Skeletal muscle satellite cell (primary cell): ENCODE measurements at regions not wholly inside any gene's neighbourhood (a gene's known extent, or its start where the extent isn't known, plus 50 kb on each side); places are given as distances from the start of the nearest gene placed in this dataset.
"Not testable (repeated sequence)": the region's sequence is repeated elsewhere in the genome, so short reads cannot be mapped to it uniquely, and the experiment has no call there.

Experiments
- H3K27me3 ChIP-seq: 2 replicates; pipeline ENCODE4 v1.7.0; 2013; ENCODE audit warnings: low read length; ENCODE audit not compliant: control insufficient read depth, insufficient read depth
- H3K36me3 ChIP-seq: 2 replicates; pipeline ENCODE4 v1.7.0; 2013; ENCODE audit warnings: mild to moderate bottlenecking, control low read depth, low read length; ENCODE audit not compliant: insufficient read depth
- H3K4me1 ChIP-seq: 2 replicates; pipeline ENCODE4 v1.7.0; 2013; ENCODE audit warnings: low read length; ENCODE audit not compliant: control insufficient read depth, insufficient read depth
- H3K4me2 ChIP-seq: 2 replicates; pipeline ENCODE4 v1.7.0; 2013; ENCODE audit warnings: mild to moderate bottlenecking, low read length
- H3K4me3 ChIP-seq: 2 replicates; pipeline ENCODE4 v1.7.0; 2013; ENCODE audit warnings: low read length
- H3K9ac ChIP-seq: 2 replicates; pipeline ENCODE4 v1.7.0; 2013; ENCODE audit warnings: mild to moderate bottlenecking, low read depth, low read length, moderate library complexity
- H3K9me3 ChIP-seq: replicated peaks from 2 replicates; pipeline ENCODE4 v1.7.0; 2013; ENCODE audit warnings: mild to moderate bottlenecking, control low read depth, low read length

DNA sequence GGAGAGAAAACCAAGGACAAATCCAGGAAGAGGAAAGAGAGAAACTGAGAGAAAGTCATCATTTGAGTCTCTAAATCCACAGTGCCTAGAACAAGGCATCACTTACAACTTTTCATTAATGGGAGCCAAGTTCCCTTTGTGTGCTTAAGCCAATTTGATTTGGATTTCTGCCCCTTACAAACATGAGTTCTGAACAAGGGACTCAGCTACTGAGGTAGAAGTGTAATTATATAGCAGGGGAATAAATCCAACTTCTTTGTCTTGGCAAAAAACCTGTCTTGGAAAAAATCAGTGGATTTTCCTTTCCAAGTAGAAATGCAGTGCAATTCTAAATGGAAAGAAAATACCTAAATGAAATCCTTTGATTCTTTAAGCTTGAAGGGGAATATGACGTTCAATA, 307.2 kb upstream of the CNTN3 start:
- H3K4me3 ChIP-seq = no peak overlapping the region
- H3K4me1 ChIP-seq = no peaks in the 10 kb centered on the region
- H3K27me3 ChIP-seq = no peaks in the 10 kb centered on the region
- H3K9me3 ChIP-seq = no peaks in the 10 kb centered on the region
- no peak overlapping the region for H3K4me2 ChIP-seq
- no peaks in the 10 kb centered on the region for H3K36me3 ChIP-seq
- no peak overlapping the region for H3K9ac ChIP-seq

DNA sequence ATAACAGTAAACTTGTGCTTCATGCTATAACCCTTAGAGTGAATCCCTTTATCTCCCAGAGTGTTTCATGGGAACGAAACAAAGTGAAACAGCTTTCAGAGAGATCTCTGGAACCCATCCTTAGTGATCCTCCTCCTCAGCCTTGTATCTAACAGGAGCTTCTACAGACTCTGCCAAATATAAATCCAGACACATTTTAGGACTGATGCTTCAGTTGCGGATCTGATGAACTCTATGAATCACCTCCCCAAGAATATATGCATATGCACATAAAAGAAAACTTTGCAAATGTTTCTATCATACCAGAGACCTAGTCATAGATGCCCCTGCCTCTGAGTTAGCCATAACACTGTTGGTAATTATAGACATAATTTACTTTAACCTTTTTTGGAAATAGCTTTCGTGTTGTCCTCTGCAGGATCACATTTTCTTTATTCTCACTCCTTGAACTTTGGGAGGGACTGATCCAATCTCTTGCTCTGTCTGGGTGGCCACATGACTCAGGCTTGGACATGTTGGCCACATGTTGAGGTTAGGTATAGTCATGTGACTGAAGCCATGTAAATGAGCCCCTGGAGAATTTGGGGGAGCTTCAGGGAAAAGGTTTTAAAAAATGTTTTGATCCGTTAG, 306.4 kb upstream of the CNTN3 start:
- no peaks in the 10 kb centered on the region for H3K36me3 ChIP-seq
- no peak overlapping the region for H3K9ac ChIP-seq
- no peak overlapping the region for H3K4me2 ChIP-seq
- H3K4me1 ChIP-seq = no peaks in the 10 kb centered on the region
- H3K27me3 ChIP-seq = no peaks in the 10 kb centered on the region
- no peaks in the 10 kb centered on the region for H3K9me3 ChIP-seq
- no peak overlapping the region for H3K4me3 ChIP-seq

DNA sequence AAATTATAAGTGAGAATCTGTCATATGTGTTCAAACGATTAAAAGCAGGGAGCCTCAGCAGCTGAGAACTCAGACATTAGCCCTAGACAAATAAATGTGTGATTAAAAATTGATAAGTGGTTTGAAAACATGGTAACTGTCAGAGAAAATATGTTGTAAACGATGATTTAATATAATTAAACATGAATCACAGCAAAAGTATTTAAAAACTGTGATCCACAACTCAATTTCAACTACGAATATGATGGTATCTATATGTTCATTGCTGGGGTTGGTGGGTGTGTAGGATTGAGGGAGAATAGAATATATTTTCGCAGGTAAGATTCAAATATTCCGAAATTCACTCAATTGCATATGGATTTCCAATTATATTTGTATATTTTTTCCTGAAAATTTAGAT, 302.2 kb upstream of the CNTN3 start:
- Histone ChIP-seq H3K27me3 (no peaks in the 10 kb centered on the region), H3K4me1 (no peaks in the 10 kb centered on the region), H3K9ac (no peak overlapping the region), H3K4me3 (no peak overlapping the region), H3K9me3 (no peaks in the 10 kb centered on the region), H3K36me3 (no peaks in the 10 kb centered on the region), H3K4me2 (no peak overlapping the region)

DNA sequence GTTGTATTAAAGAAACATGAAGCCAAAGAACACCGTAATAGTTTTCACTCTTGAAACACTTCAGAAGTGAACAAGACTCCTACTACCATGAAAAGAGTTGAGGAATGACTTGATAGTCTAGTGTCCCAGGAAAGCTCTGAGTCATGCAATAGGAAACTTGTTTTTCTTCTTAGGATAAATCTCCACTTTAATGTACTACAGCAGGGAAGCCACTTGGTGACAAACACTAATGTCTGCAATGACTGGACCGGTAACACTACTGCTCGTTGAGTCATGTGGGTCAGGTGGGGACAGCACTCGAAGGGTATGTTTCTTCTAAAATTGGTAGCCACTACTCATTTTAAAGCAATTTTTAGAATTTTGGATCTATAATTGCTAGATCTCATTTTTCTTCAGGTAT, 291.7 kb upstream of the CNTN3 start:
- Histone ChIP-seq H3K27me3 (no peaks in the 10 kb centered on the region), H3K9ac (no peak overlapping the region), H3K4me3 (no peak overlapping the region), H3K36me3 (no peaks in the 10 kb centered on the region), H3K4me2 (no peak overlapping the region), H3K4me1 (no peaks in the 10 kb centered on the region), H3K9me3 (no peaks in the 10 kb centered on the region)

- Histone ChIP-seq H3K4me1 (no peaks in the 10 kb centered on the region), H3K4me2 (no peak overlapping the region), H3K4me3 (no peak overlapping the region), H3K9ac (no peak overlapping the region), H3K9me3 (no peaks in the 10 kb centered on the region), H3K27me3 (no peaks in the 10 kb centered on the region), H3K36me3 (no peaks in the 10 kb centered on the region)
Measured at GRCh38 chr3:74905478-74905877, 291.0 kb upstream of the CNTN3 start.

DNA sequence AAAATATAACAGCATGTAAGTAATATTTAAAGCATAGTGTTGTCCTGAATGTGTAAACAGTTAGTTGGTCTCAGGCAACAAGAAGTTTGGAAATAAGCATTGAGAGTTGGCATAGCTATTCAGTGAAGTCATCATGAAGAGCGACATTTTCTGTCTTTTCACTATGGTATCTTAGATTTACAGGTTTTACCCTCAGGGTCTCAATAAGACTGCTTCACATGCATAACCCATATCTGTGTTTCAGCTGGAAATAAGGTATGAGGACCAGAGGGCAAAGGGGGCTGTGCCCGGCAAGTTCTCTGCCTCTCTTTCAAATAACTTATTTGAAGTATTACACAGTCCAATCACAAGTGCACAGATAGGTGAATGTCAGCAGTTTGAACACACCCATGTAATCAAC, 290.2 kb upstream of the CNTN3 start:
- no peak overlapping the region for H3K9ac ChIP-seq
- H3K4me2 ChIP-seq = no peak overlapping the region
- no peak overlapping the region for H3K4me3 ChIP-seq
- no peaks in the 10 kb centered on the region for H3K9me3 ChIP-seq
- H3K36me3 ChIP-seq = no peaks in the 10 kb centered on the region
- H3K27me3 ChIP-seq = no peaks in the 10 kb centered on the region
- H3K4me1 ChIP-seq = no peaks in the 10 kb centered on the region

- H3K9me3 ChIP-seq, H3K4me3 ChIP-seq, H3K27me3 ChIP-seq, H3K4me2 ChIP-seq, H3K4me1 ChIP-seq, H3K36me3 ChIP-seq, H3K9ac ChIP-seq: not testable (repeated sequence)
Measured at GRCh38 chr3:74899796-74900516, 285.5 kb upstream of the CNTN3 start.

DNA sequence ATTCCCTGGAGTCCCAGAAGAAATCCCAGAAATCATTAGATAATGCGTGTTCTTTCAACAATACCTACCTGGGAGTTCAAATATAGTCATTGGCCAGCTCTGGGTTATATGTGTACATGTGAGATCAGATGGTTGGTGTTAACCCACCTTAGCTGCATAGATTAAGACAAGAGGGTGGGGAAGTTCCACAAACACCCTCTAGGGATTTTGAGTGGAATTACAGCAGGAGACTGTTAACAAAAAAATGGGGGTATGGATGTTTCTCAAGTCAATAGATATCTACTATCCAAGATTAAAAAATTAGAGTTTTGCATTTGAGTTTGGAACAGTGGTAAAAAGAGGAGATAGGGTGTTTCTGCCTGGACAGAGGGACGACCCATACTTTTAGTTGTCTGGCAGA, 282.5 kb upstream of the CNTN3 start:
- Histone ChIP-seq H3K4me3 (no peak overlapping the region), H3K36me3 (no peaks in the 10 kb centered on the region), H3K27me3 (no peaks in the 10 kb centered on the region), H3K4me2 (no peak overlapping the region), H3K9me3 (no peaks in the 10 kb centered on the region), H3K9ac (no peak overlapping the region), H3K4me1 (no peaks in the 10 kb centered on the region)

DNA sequence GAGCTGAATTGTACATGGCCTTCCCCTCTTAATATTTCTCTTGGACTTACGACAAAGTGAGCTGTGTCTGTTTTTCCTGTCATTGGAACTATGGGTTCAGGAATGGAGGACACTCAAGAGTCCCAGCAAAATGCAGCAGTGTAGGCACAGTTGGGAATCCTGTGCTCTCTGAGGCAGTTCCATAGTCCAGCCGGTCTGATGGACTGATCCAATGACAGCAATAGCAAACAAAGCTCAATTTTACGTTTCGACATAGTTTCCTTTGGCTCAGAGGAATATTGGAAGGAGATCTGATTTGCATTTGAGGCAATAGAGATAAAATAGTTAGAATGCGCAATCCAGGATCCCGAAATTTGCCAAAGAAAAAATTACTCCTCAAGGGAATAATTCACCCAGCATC, 276.9 kb upstream of the CNTN3 start:
- Histone ChIP-seq H3K4me2 (no peak overlapping the region), H3K4me3 (no peak overlapping the region), H3K4me1 (no peaks in the 10 kb centered on the region), H3K36me3 (no peaks in the 10 kb centered on the region), H3K9ac (no peak overlapping the region), H3K27me3 (no peaks in the 10 kb centered on the region), H3K9me3 (no peaks in the 10 kb centered on the region)

- H3K36me3 ChIP-seq = no peaks in the 10 kb centered on the region
- H3K9ac ChIP-seq = no peak overlapping the region
- no peaks in the 10 kb centered on the region for H3K27me3 ChIP-seq
- H3K9me3 ChIP-seq = no peaks in the 10 kb centered on the region
- H3K4me3 ChIP-seq = no peak overlapping the region
- no peaks in the 10 kb centered on the region for H3K4me1 ChIP-seq
- H3K4me2 ChIP-seq = no peak overlapping the region
Measured at GRCh38 chr3:74883690-74884089, 269.2 kb upstream of the CNTN3 start.

- Histone ChIP-seq H3K4me2 (no peak overlapping the region), H3K9me3 (no peaks in the 10 kb centered on the region), H3K9ac (no peak overlapping the region), H3K4me1 (no peaks in the 10 kb centered on the region), H3K36me3 (no peaks in the 10 kb centered on the region), H3K27me3 (no peaks in the 10 kb centered on the region), H3K4me3 (no peak overlapping the region)
Measured at GRCh38 chr3:74883222-74883621, 268.8 kb upstream of the CNTN3 start.

GRCh38 chr3:74880237-74880636, 265.8 kb upstream of the CNTN3 start:
- Histone ChIP-seq H3K4me3 (no peak overlapping the region), H3K27me3 (no peaks in the 10 kb centered on the region), H3K4me2 (no peak overlapping the region), H3K9me3 (no peaks in the 10 kb centered on the region), H3K36me3 (no peaks in the 10 kb centered on the region), H3K9ac (no peak overlapping the region), H3K4me1 (no peaks in the 10 kb centered on the region)
